HG03175 (cell line): ENCODE measurements at regions not wholly inside any gene's neighbourhood (a gene's known extent, or its start where the extent isn't known, plus 50 kb on each side); places are given as distances from the start of the nearest gene placed in this dataset.

Experiments used
- ATAC-seq: cut with Tn5 transposase; IDR thresholded peaks from one replicate; pipeline ENCODE4 v1.9.1; 2021; ENCODE audit warnings: mild to moderate bottlenecking, moderate library complexity; ENCODE audit not compliant: unreplicated experiment

- ATAC-seq, result no peak
Measured at GRCh38 chr11:128407962-128408361, 179.4 kb downstream of the ETS1 start.

- ATAC-seq, result peak; percentile 39
Measured at GRCh38 chr11:128405714-128406662, 181.4 kb downstream of the ETS1 start.

- ATAC-seq, result no peak
Measured at GRCh38 chr11:128405112-128405511, 182.2 kb downstream of the ETS1 start.

- no peak for ATAC-seq
Measured at GRCh38 chr11:128404437-128404836, 182.9 kb downstream of the ETS1 start.

- no peak for ATAC-seq
Measured at GRCh38 chr11:128400382-128401203, 186.8 kb downstream of the ETS1 start.

- ATAC-seq, result peak; percentile 84
Measured at GRCh38 chr11:128399251-128400121, 187.9 kb downstream of the ETS1 start.

GRCh38 chr11:128398517-128399250 lies 188.7 kb downstream of the ETS1 start:
- peak; percentile 40 for ATAC-seq

GRCh38 chr11:128397362-128397761 lies 190.0 kb downstream of the ETS1 start:
- ATAC-seq, result no peak

GRCh38 chr11:128394431-128395089 lies 192.8 kb downstream of the ETS1 start:
- no peak for ATAC-seq

GRCh38 chr11:128392259-128392658 lies 195.1 kb downstream of the ETS1 start:
- ATAC-seq, result no peak

GRCh38 chr11:128391811-128392210 lies 195.5 kb downstream of the ETS1 start:
- no peak for ATAC-seq

- no peak for ATAC-seq
Measured at GRCh38 chr11:128390246-128390645, 197.1 kb downstream of the ETS1 start.

- ATAC-seq, result no peak
Measured at GRCh38 chr11:128389461-128389976, 197.8 kb downstream of the ETS1 start.

- no peak for ATAC-seq
Measured at GRCh38 chr11:128388206-128388815, 199.0 kb downstream of the ETS1 start.

GRCh38 chr11:128379587-128380580 lies 207.5 kb downstream of the ETS1 start:
- ATAC-seq, result no peak

GRCh38 chr11:128375961-128376360 lies 211.4 kb downstream of the ETS1 start:
- ATAC-seq, result no peak

GRCh38 chr11:128374026-128374425 lies 213.3 kb downstream of the ETS1 start:
- no peak for ATAC-seq

GRCh38 chr11:128372977-128373376 lies 214.4 kb downstream of the ETS1 start:
- no peak for ATAC-seq
